H1 (cell line): ENCODE measurements at regions not wholly inside any gene's neighbourhood (a gene's known extent, or its start where the extent isn't known, plus 50 kb on each side); places are given as distances from the start of the nearest gene placed in this dataset.

ENCODE experiments used
- CTCF ChIA-PET: fragments of 300-600 bp; sonication (Branson Sonifier 250); formaldehyde crosslinking; loops from one replicate; lab custom pipeline; 2021; ENCODE audit not compliant: partially characterized antibody; lab: Charles Lee
- POLR2A ChIA-PET: fragments of 300-600 bp; sonication (Branson Sonifier 250); formaldehyde crosslinking; loops from one replicate; lab custom pipeline; 2021; ENCODE audit warnings: inconsistent platforms; ENCODE audit not compliant: partially characterized antibody; lab: Charles Lee
- DNase-seq, 2 experiments: peaks; one replicate each; pipeline versions ENCODE4 v3.0.0 to v3.0.0-alpha.2; 2010 to 2022; ENCODE audit warnings: low spot score in 2 of 2, low read depth in 1 of 2, mixed read lengths in 1 of 2
- FAIRE-seq: peaks from 2 replicates; lab custom pipeline; 2011; peaks lifted over from hg19 to GRCh38; lab: Jason Lieb, UNC
- H2AFZ ChIP-seq: 2 replicates; pipeline ENCODE4 v1.8.1; 2012; ENCODE audit warnings: low read length, inconsistent platforms
- H2AK5ac ChIP-seq: 2 replicates; pipeline ENCODE4 v1.6.1; 2013; ENCODE audit warnings: low read depth, low read length
- H2BK120ac ChIP-seq: replicated peaks from 2 replicates; pipeline ENCODE3; 2013; ENCODE audit warnings: low read depth, low read length, inconsistent platforms
- H2BK12ac ChIP-seq: 2 replicates; pipeline ENCODE4 v1.6.1; 2013; ENCODE audit warnings: low read depth, low read length
- H2BK15ac ChIP-seq: 2 replicates; pipeline ENCODE4 v1.6.1; 2013; ENCODE audit warnings: low read length
- H2BK20ac ChIP-seq: 2 replicates; pipeline ENCODE4 v1.6.1; 2013; ENCODE audit warnings: low read length
- H2BK5ac ChIP-seq: 2 replicates; pipeline ENCODE4 v1.6.1; 2013; ENCODE audit warnings: low read depth, low read length
- H3K14ac ChIP-seq: 2 replicates; pipeline ENCODE4 v1.6.1; 2013; ENCODE audit warnings: inconsistent platforms; ENCODE audit not compliant: insufficient read length
- H3K18ac ChIP-seq: 2 replicates; pipeline ENCODE4 v1.6.1; 2013; ENCODE audit warnings: low read length; ENCODE audit errors: extremely low read depth
- H3K23ac ChIP-seq: 2 replicates; pipeline ENCODE4 v1.6.1; 2013; ENCODE audit warnings: inconsistent platforms; ENCODE audit not compliant: insufficient read length
- H3K23me2 ChIP-seq: 2 replicates; pipeline ENCODE4 v1.6.1; 2013; ENCODE audit warnings: low read depth, low read length
- H3K27ac ChIP-seq: 2 replicates; pipeline ENCODE4 v1.6.1; 2011; ENCODE audit warnings: low read depth, low read length, inconsistent platforms
- H3K27me3 ChIP-seq, 4 experiments: replicated peaks in 1 of 4; 1 replicate in 1 of 4; 2 replicates in 3 of 4; pipeline versions ENCODE4 v1.6.1 to v1.8.1; 2011 to 2013; ENCODE audit warnings: low read length in 3 of 4, mild to moderate bottlenecking in 3 of 4, inconsistent platforms in 2 of 4, mixed read lengths in 2 of 4, moderate library complexity in 1 of 4; ENCODE audit not compliant: control insufficient read depth in 3 of 4, insufficient read depth in 3 of 4; ENCODE audit errors: extremely low read depth in 1 of 4
- H3K36me3 ChIP-seq, 4 experiments: 2 replicates each; pipeline versions ENCODE4 v1.6.1 to v1.8.1; 2011 to 2013; ENCODE audit warnings: mild to moderate bottlenecking in 4 of 4, low read length in 3 of 4, moderate library complexity in 2 of 4, control low read depth in 1 of 4, inconsistent platforms in 1 of 4; ENCODE audit not compliant: insufficient read depth in 4 of 4, control insufficient read depth in 2 of 4
- H3K4ac ChIP-seq: replicated peaks from 2 replicates; pipeline ENCODE3; 2013; ENCODE audit warnings: low read length, low read depth, mixed read lengths, inconsistent platforms; ENCODE audit not compliant: insufficient read length
- H3K4me1 ChIP-seq, 4 experiments: replicated peaks in 1 of 4; 1 replicate in 1 of 4; 2 replicates in 3 of 4; pipeline versions ENCODE4 v1.6.1 to v1.8.1; 2011 to 2013; ENCODE audit warnings: low read length in 3 of 4, inconsistent platforms in 2 of 4, mixed read lengths in 1 of 4; ENCODE audit not compliant: insufficient read depth in 4 of 4, control insufficient read depth in 3 of 4
- H3K4me2 ChIP-seq, 2 experiments: 2 replicates each; pipeline versions ENCODE4 v1.6.1 to v1.8.1; 2011 to 2013; ENCODE audit warnings: low read depth in 2 of 2, low read length in 2 of 2, control low read depth in 1 of 2, inconsistent platforms in 1 of 2, mild to moderate bottlenecking in 1 of 2; ENCODE audit not compliant: insufficient read depth in 1 of 2
- H3K4me3 ChIP-seq, 4 experiments: fragments of 200-600, 300-600 bp in 1 of 4; sonication (generic), shearing (Covaris generic), sonication (Bioruptor Twin) in 1 of 4; 2 replicates each; pipeline versions ENCODE4 v1.5.1 to v1.8.1; 2011 to 2016; ENCODE audit warnings: low read length in 4 of 4, low read depth in 3 of 4, control low read depth in 2 of 4, inconsistent platforms in 2 of 4, mild to moderate bottlenecking in 2 of 4, mixed read lengths in 1 of 4, moderate library complexity in 1 of 4; ENCODE audit not compliant: insufficient read depth in 2 of 4; ENCODE audit errors: extremely low read depth in 1 of 4
- H3K56ac ChIP-seq: replicated peaks from 2 replicates; pipeline ENCODE3; 2013; ENCODE audit warnings: low read depth, mild to moderate bottlenecking, mixed read lengths, low read length, inconsistent platforms; ENCODE audit not compliant: insufficient read length
- H3K79me1 ChIP-seq: 2 replicates; pipeline ENCODE4 v1.6.1; 2013; ENCODE audit warnings: low read depth, low read length, control low read depth
- H3K79me2 ChIP-seq, 2 experiments: 2 replicates each; pipeline versions ENCODE4 v1.6.1 to v1.8.1; 2012 to 2013; ENCODE audit warnings: low read length in 2 of 2, mild to moderate bottlenecking in 2 of 2, inconsistent platforms in 1 of 2; ENCODE audit not compliant: insufficient read depth in 2 of 2, control insufficient read depth in 1 of 2
- H3K9ac ChIP-seq, 4 experiments: replicated peaks in 1 of 4; 1 replicate in 1 of 4; 2 replicates in 3 of 4; pipeline versions ENCODE4 v1.6.1 to v1.8.1; 2011 to 2013; ENCODE audit warnings: low read depth in 3 of 4, low read length in 3 of 4, control low read depth in 2 of 4, mild to moderate bottlenecking in 2 of 4, moderate library complexity in 2 of 4, inconsistent platforms in 1 of 4; ENCODE audit errors: extremely low read depth in 1 of 4
- H3K9me3 ChIP-seq, 2 experiments: 2 replicates each; pipeline versions ENCODE4 v1.6.1 to v1.8.1; 2012 to 2013; ENCODE audit warnings: mild to moderate bottlenecking in 2 of 2, moderate library complexity in 2 of 2, control low read depth in 1 of 2, inconsistent platforms in 1 of 2, low read depth in 1 of 2, low read length in 1 of 2, mixed read lengths in 1 of 2; ENCODE audit not compliant: insufficient read depth in 2 of 2
- H4K20me1 ChIP-seq, 2 experiments: replicated peaks in 1 of 2; 2 replicates each; pipeline versions ENCODE3 to v1.8.1; 2011 to 2013; ENCODE audit warnings: inconsistent platforms in 2 of 2, low read length in 2 of 2, mild to moderate bottlenecking in 1 of 2; ENCODE audit not compliant: insufficient read depth in 2 of 2, control insufficient read depth in 1 of 2
- H4K5ac ChIP-seq: 2 replicates; pipeline ENCODE4 v1.6.1; 2013; ENCODE audit warnings: low read length, low read depth, mixed read lengths, inconsistent platforms; ENCODE audit not compliant: insufficient read length
- H4K8ac ChIP-seq: 2 replicates; pipeline ENCODE4 v1.8.0; 2013; ENCODE audit warnings: mild to moderate bottlenecking, moderate library complexity, low read length, inconsistent platforms; ENCODE audit not compliant: insufficient read depth; ENCODE audit errors: extremely low read depth
- H4K91ac ChIP-seq: replicated peaks from 2 replicates; pipeline ENCODE3; 2013; ENCODE audit warnings: low read length, mixed read lengths, inconsistent platforms; ENCODE audit not compliant: insufficient read length
- BCL11A ChIP-seq, 2 experiments: IDR thresholded peaks; one replicate each; pipeline ENCODE4 v1.6.1; 2011; ENCODE audit warnings: low read depth in 2 of 2, low read length in 2 of 2, mild to moderate bottlenecking in 2 of 2
- CHD1 ChIP-seq: IDR thresholded peaks from 2 replicates; pipeline ENCODE4 v1.6.1; 2012; ENCODE audit warnings: low read depth, low read length, improper control_type of control experiment
- CHD2 ChIP-seq: IDR thresholded peaks from 2 replicates; pipeline ENCODE4 v1.6.1; 2012; ENCODE audit warnings: low read length, improper control_type of control experiment
- KDM4A ChIP-seq: IDR thresholded peaks from one replicate; pipeline ENCODE4 v1.7.1; 2012; ENCODE audit warnings: low read depth, mild to moderate bottlenecking, moderate library complexity, low read length, inconsistent platforms; ENCODE audit not compliant: severe bottlenecking
- MAFK ChIP-seq: IDR thresholded peaks from 2 replicates; pipeline ENCODE4 v1.6.1; 2012; ENCODE audit warnings: low read depth, mild to moderate bottlenecking, improper control_type of control experiment, low read length
- PHF8 ChIP-seq: fragments of 200-600 bp; sonication (generic); conservative IDR thresholded peaks from 2 replicates; pipeline ENCODE4 v1.7.1; 2012; ENCODE audit warnings: low read depth, mild to moderate bottlenecking, inconsistent platforms, low read length, moderate library complexity
- POLR2A ChIP-seq, 2 experiments: IDR thresholded peaks; 1 replicate in 1 of 2; 2 replicates in 1 of 2; pipeline ENCODE4 v1.6.1; 2011; ENCODE audit warnings: low read depth in 2 of 2, low read length in 2 of 2, mild to moderate bottlenecking in 2 of 2; ENCODE audit errors: control extremely low read depth in 1 of 2
- POU5F1 ChIP-seq: IDR thresholded peaks from 2 replicates; pipeline ENCODE4 v1.6.1; 2011; ENCODE audit warnings: low read depth, mild to moderate bottlenecking, low read length, moderate library complexity
- RNF2 ChIP-seq: fragments of 200-900, 300-1000 bp; sonication (generic); IDR thresholded peaks from 2 replicates; pipeline ENCODE4 v1.7.1; 2016; ENCODE audit warnings: borderline replicate concordance, low read depth, mild to moderate bottlenecking, antibody characterized with exemption, low read length; ENCODE audit not compliant: poor library complexity, severe bottlenecking; ENCODE audit errors: missing control alignments
- SIRT6 ChIP-seq: IDR thresholded peaks from one replicate; pipeline ENCODE4 v1.7.1; 2012; ENCODE audit warnings: low read length, inconsistent platforms
- SIX5 ChIP-seq: IDR thresholded peaks from 2 replicates; pipeline ENCODE4 v1.6.1; 2011; ENCODE audit warnings: mild to moderate bottlenecking, low read depth, low read length
- TAF1 ChIP-seq: IDR thresholded peaks from 2 replicates; pipeline ENCODE4 v1.6.1; 2011; ENCODE audit warnings: mild to moderate bottlenecking, low read depth, low read length
- USF2 ChIP-seq: IDR thresholded peaks from 2 replicates; pipeline ENCODE4 v1.6.1; 2011; ENCODE audit warnings: low read length, improper control_type of control experiment
- YY1 ChIP-seq: IDR thresholded peaks from 2 replicates; pipeline ENCODE4 v1.6.1; 2011; ENCODE audit warnings: low read depth, mild to moderate bottlenecking, low read length
- WGBS, 2 experiments: shearing (Covaris generic) in 1 of 2; methylation state at CpG; one replicate each; pipeline versions ENCODE4 v1.1.6 to v1.1.7; 2013 to 2015; ENCODE audit warnings: low lambda C conversion rate in 2 of 2, mixed read lengths in 2 of 2, inconsistent platforms in 1 of 2, low coverage in 1 of 2, missing lambda C conversion rate in 1 of 2; ENCODE audit not compliant: insufficient replicate concordance in 2 of 2, insufficient coverage in 1 of 2, insufficient read length in 1 of 2; ENCODE audit errors: extremely low coverage in 1 of 2, missing lambda C conversion rate in 1 of 2; 5-methylcytosine and 5-hydroxymethylcytosine counted together

GRCh38 chr5:68159224-68159951, 56.2 kb upstream of the PIK3R1 start:
- Histone ChIP-seq H2BK120ac (no peak overlapping the region), H4K20me1 (no peaks in the 10 kb centered on the region), H2BK15ac (no peak overlapping the region), H3K14ac (no peak overlapping the region), H2BK5ac (no peak overlapping the region), H3K9ac (no peak overlapping the region), H3K23ac (no peak overlapping the region), H2AFZ (no peak overlapping the region), H4K5ac (no peak overlapping the region), H3K23me2 (no peaks in the 10 kb centered on the region), H3K4me1 (no peaks in the 10 kb centered on the region), H4K8ac (no peak overlapping the region), H3K27ac (no peak overlapping the region), H2BK20ac (no peak overlapping the region), H2BK12ac (no peak overlapping the region), H3K56ac (no peak overlapping the region), H3K9me3 (no peaks in the 10 kb centered on the region), H3K79me2 (no peaks in the 10 kb centered on the region), H3K27me3 (no peaks in the 10 kb centered on the region), H3K4me3 (no peak overlapping the region), H3K4me2 (no peak overlapping the region), H2AK5ac (no peak overlapping the region), H4K91ac (no peak overlapping the region), H3K18ac (no peak overlapping the region), H3K79me1 (no peaks in the 10 kb centered on the region), H3K4ac (no peak overlapping the region), H3K36me3 (no peaks in the 10 kb centered on the region)
- FAIRE-seq: no peak
- ChIA-PET POLR2A (no interaction called here), CTCF (interaction anchor here (0.8 kb wide), 1 partner anchor 14 kb away, joined by 3 read pairs; no protein-coding TSS in a partner anchor)
- DNase-seq: no peak
- 89% methylated on average over 14 of the region's 14 CpGs; no CpG with 5 or more reads in 1 of the 2 experiments for WGBS, 2 experiments
- TF ChIP-seq SIRT6 (no peak), KDM4A (no peak), BCL11A (IDR thresholded peaks at IDR 0.05; ENCODE audit: low read depth in 2 of 2, low read length in 2 of 2) (no peak), CHD2 (no peak), POU5F1 (no peak), YY1 (no peak), POLR2A (IDR thresholded peaks at IDR 0.05; ENCODE audit: control extremely low read depth in 1 of 2, low read depth in 2 of 2, low read length in 2 of 2) (no peak), PHF8 (no peak), CHD1 (no peak), USF2 (no peak), RNF2 (no peak), SIX5 (no peak), TAF1 (no peak), MAFK (no peak)
